Neural progenitor cell (in vitro differentiated cells): ENCODE measurements at regions not wholly inside any gene's neighbourhood (a gene's known extent, or its start where the extent isn't known, plus 50 kb on each side); places are given as distances from the start of the nearest gene placed in this dataset.

Experiments used
- CTCF ChIP-seq: fragments of 200-600 bp; sonication (generic); IDR thresholded peaks from 2 replicates; pipeline ENCODE4 v1.5.1; 2017; ENCODE audit warnings: antibody characterized with exemption, mild to moderate bottlenecking
- EZH2 ChIP-seq: fragments of 200-600 bp; sonication (generic); IDR thresholded peaks from 2 replicates; pipeline ENCODE4 v1.6.1; 2017; ENCODE audit warnings: antibody characterized with exemption, mild to moderate bottlenecking, moderate library complexity
- EZH2phosphoT487 ChIP-seq: fragments of 200-600 bp; sonication (generic); IDR thresholded peaks from 2 replicates; pipeline ENCODE4 v1.6.1; 2017; ENCODE audit warnings: antibody characterized with exemption

GRCh38 chr17:70683936-70684335 is 514.6 kb downstream of the KCNJ2 start:
- TF ChIP-seq CTCF = no peak
- TF ChIP-seq EZH2 = no peak
- TF ChIP-seq EZH2phosphoT487 = no peak
